ENCODE measurements at regions not wholly inside any gene's neighbourhood (a gene's known extent, or its start where the extent isn't known, plus 50 kb on each side); places are given as distances from the start of the nearest gene placed in this dataset.

GRCh38 chr9:90107040-90107725, 502.4 kb downstream of the GADD45G start:
- H3K4me3 ChIP-seq (ENCODE audit: insufficient read depth, low read depth, low read length): no peak overlapping the region
- no peaks in the 10 kb centered on the region for H3K9me3 ChIP-seq (ENCODE audit: control insufficient read depth, low read length)
- H3K4me1 ChIP-seq (ENCODE audit: control insufficient read depth, insufficient read depth, low read length): no peaks in the 10 kb centered on the region
- no peak overlapping the region for H3K27ac ChIP-seq (ENCODE audit: insufficient read depth, low read depth, low read length, poor library complexity, severe bottlenecking)
- H3K36me3 ChIP-seq (ENCODE audit: control insufficient read depth, insufficient read depth, low read length): no peaks in the 10 kb centered on the region
- 76 to 84% methylated on average over 4 of the region's 4 CpGs for WGBS, 2 experiments
- no peaks in the 10 kb centered on the region for H3K27me3 ChIP-seq (ENCODE audit: control insufficient read depth, insufficient read depth, low read length, poor library complexity, severe bottlenecking)

- Histone ChIP-seq H3K27me3 (ENCODE audit: control insufficient read depth, insufficient read depth, low read length, poor library complexity, severe bottlenecking) (no peaks in the 10 kb centered on the region), H3K9me3 (ENCODE audit: control insufficient read depth, low read length) (no peaks in the 10 kb centered on the region), H3K27ac (ENCODE audit: insufficient read depth, low read depth, low read length, poor library complexity, severe bottlenecking) (no peak overlapping the region), H3K4me1 (ENCODE audit: control insufficient read depth, insufficient read depth, low read length) (no peaks in the 10 kb centered on the region), H3K4me3 (ENCODE audit: insufficient read depth, low read depth, low read length) (no peak overlapping the region), H3K36me3 (ENCODE audit: control insufficient read depth, insufficient read depth, low read length) (no peaks in the 10 kb centered on the region)
- 92 to 93% methylated on average over 7 of the region's 7 CpGs for WGBS, 2 experiments
These were observed 503.2 kb downstream of the GADD45G start for GRCh38 chr9:90107726-90108655.

- Histone ChIP-seq H3K36me3 (ENCODE audit: control insufficient read depth, insufficient read depth, low read length) (no peaks in the 10 kb centered on the region), H3K4me1 (ENCODE audit: control insufficient read depth, insufficient read depth, low read length) (no peaks in the 10 kb centered on the region), H3K27ac (ENCODE audit: insufficient read depth, low read depth, low read length, poor library complexity, severe bottlenecking) (no peak overlapping the region), H3K9me3 (ENCODE audit: control insufficient read depth, low read length) (no peaks in the 10 kb centered on the region), H3K27me3 (ENCODE audit: control insufficient read depth, insufficient read depth, low read length, poor library complexity, severe bottlenecking) (no peaks in the 10 kb centered on the region), H3K4me3 (ENCODE audit: insufficient read depth, low read depth, low read length) (no peak overlapping the region)
- 87 to 93% methylated on average over 4 of the region's 4 CpGs for WGBS, 2 experiments
These were observed 508.0 kb downstream of the GADD45G start for GRCh38 chr9:90112788-90113187.

GRCh38 chr9:90114641-90115425, 510.0 kb downstream of the GADD45G start:
- no peaks in the 10 kb centered on the region for H3K9me3 ChIP-seq (ENCODE audit: control insufficient read depth, low read length)
- H3K27ac ChIP-seq (ENCODE audit: insufficient read depth, low read depth, low read length, poor library complexity, severe bottlenecking): no peak overlapping the region
- no peaks in the 10 kb centered on the region for H3K4me1 ChIP-seq (ENCODE audit: control insufficient read depth, insufficient read depth, low read length)
- 77 to 85% methylated on average over 4 of the region's 4 CpGs for WGBS, 2 experiments
- H3K36me3 ChIP-seq (ENCODE audit: control insufficient read depth, insufficient read depth, low read length): no peaks in the 10 kb centered on the region
- H3K27me3 ChIP-seq (ENCODE audit: control insufficient read depth, insufficient read depth, low read length, poor library complexity, severe bottlenecking): no peaks in the 10 kb centered on the region
- H3K4me3 ChIP-seq (ENCODE audit: insufficient read depth, low read depth, low read length): no peak overlapping the region

GRCh38 chr9:90121762-90122161, 517.0 kb downstream of the GADD45G start:
- H3K4me1 ChIP-seq (ENCODE audit: control insufficient read depth, insufficient read depth, low read length): no peaks in the 10 kb centered on the region
- H3K27ac ChIP-seq (ENCODE audit: insufficient read depth, low read depth, low read length, poor library complexity, severe bottlenecking): no peak overlapping the region
- no peaks in the 10 kb centered on the region for H3K9me3 ChIP-seq (ENCODE audit: control insufficient read depth, low read length)
- whole genome bisulfite sequencing, 2 experiments: 93 to 96% methylated on average over 7 of the region's 7 CpGs
- H3K4me3 ChIP-seq (ENCODE audit: insufficient read depth, low read depth, low read length): no peak overlapping the region
- no peaks in the 10 kb centered on the region for H3K27me3 ChIP-seq (ENCODE audit: control insufficient read depth, insufficient read depth, low read length, poor library complexity, severe bottlenecking)
- no peaks in the 10 kb centered on the region for H3K36me3 ChIP-seq (ENCODE audit: control insufficient read depth, insufficient read depth, low read length)

- H3K27ac ChIP-seq (ENCODE audit: insufficient read depth, low read depth, low read length, poor library complexity, severe bottlenecking): no peak overlapping the region
These were observed 517.7 kb downstream of the DIRAS2 start for GRCh38 chr9:90124961-90125360.

GRCh38 chr9:90127923-90128322, 514.7 kb downstream of the DIRAS2 start:
- Histone ChIP-seq H3K27me3 (ENCODE audit: control insufficient read depth, insufficient read depth, low read length, poor library complexity, severe bottlenecking) (no peaks in the 10 kb centered on the region), H3K27ac (ENCODE audit: insufficient read depth, low read depth, low read length, poor library complexity, severe bottlenecking) (no peak overlapping the region), H3K4me1 (ENCODE audit: control insufficient read depth, insufficient read depth, low read length) (no peaks in the 10 kb centered on the region), H3K9me3 (ENCODE audit: control insufficient read depth, low read length) (no peaks in the 10 kb centered on the region), H3K36me3 (ENCODE audit: control insufficient read depth, insufficient read depth, low read length) (no peaks in the 10 kb centered on the region), H3K4me3 (ENCODE audit: insufficient read depth, low read depth, low read length) (no peak overlapping the region)
- WGBS, 2 experiments: 91 to 92% methylated on average over 5 of the region's 5 CpGs

More at GRCh38 chr9:90124961-90125360, 517.7 kb downstream of the DIRAS2 start:
- Histone ChIP-seq H3K36me3 (ENCODE audit: control insufficient read depth, insufficient read depth, low read length) (no peaks in the 10 kb centered on the region), H3K27me3 (ENCODE audit: control insufficient read depth, insufficient read depth, low read length, poor library complexity, severe bottlenecking) (no peaks in the 10 kb centered on the region), H3K4me1 (ENCODE audit: control insufficient read depth, insufficient read depth, low read length) (no peaks in the 10 kb centered on the region), H3K9me3 (ENCODE audit: control insufficient read depth, low read length) (no peaks in the 10 kb centered on the region), H3K4me3 (ENCODE audit: insufficient read depth, low read depth, low read length) (no peak overlapping the region)
- WGBS, 2 experiments: 80 to 90% methylated on average over 1 of the region's 1 CpG

GRCh38 chr9:90128587-90129190, 513.9 kb downstream of the DIRAS2 start:
- no peak overlapping the region for H3K27ac ChIP-seq (ENCODE audit: insufficient read depth, low read depth, low read length, poor library complexity, severe bottlenecking)
- H3K36me3 ChIP-seq (ENCODE audit: control insufficient read depth, insufficient read depth, low read length): no peaks in the 10 kb centered on the region
- H3K4me3 ChIP-seq (ENCODE audit: insufficient read depth, low read depth, low read length): no peak overlapping the region
- H3K9me3 ChIP-seq (ENCODE audit: control insufficient read depth, low read length): no peaks in the 10 kb centered on the region
- WGBS, 2 experiments: 93% methylated on average over 4 to 7 of the region's 7 CpGs
- H3K27me3 ChIP-seq (ENCODE audit: control insufficient read depth, insufficient read depth, low read length, poor library complexity, severe bottlenecking): no peaks in the 10 kb centered on the region
- H3K4me1 ChIP-seq (ENCODE audit: control insufficient read depth, insufficient read depth, low read length): no peaks in the 10 kb centered on the region

- Histone ChIP-seq H3K4me3 (ENCODE audit: insufficient read depth, low read depth, low read length) (no peak overlapping the region), H3K4me1 (ENCODE audit: control insufficient read depth, insufficient read depth, low read length) (no peaks in the 10 kb centered on the region), H3K27me3 (ENCODE audit: control insufficient read depth, insufficient read depth, low read length, poor library complexity, severe bottlenecking) (no peaks in the 10 kb centered on the region), H3K9me3 (ENCODE audit: control insufficient read depth, low read length) (no peaks in the 10 kb centered on the region), H3K36me3 (ENCODE audit: control insufficient read depth, insufficient read depth, low read length) (no peaks in the 10 kb centered on the region), H3K27ac (ENCODE audit: insufficient read depth, low read depth, low read length, poor library complexity, severe bottlenecking) (no peak overlapping the region)
- WGBS, 2 experiments: 96 to 97% methylated on average over 4 of the region's 4 CpGs
These were observed 513.2 kb downstream of the DIRAS2 start for GRCh38 chr9:90129446-90129845.
